GM19351 (cell line): ENCODE measurements at regions not wholly inside any gene's neighbourhood (a gene's known extent, or its start where the extent isn't known, plus 50 kb on each side); places are given as distances from the start of the nearest gene placed in this dataset.
"Not testable (repeated sequence)": the region's sequence is repeated elsewhere in the genome, so short reads cannot be mapped to it uniquely, and the experiment has no call there.

Experiments used
- ATAC-seq: cut with Tn5 transposase; IDR thresholded peaks from one replicate; pipeline ENCODE4 v1.9.1; 2021; ENCODE audit warnings: mild to moderate bottlenecking, moderate library complexity; ENCODE audit not compliant: unreplicated experiment

DNA sequence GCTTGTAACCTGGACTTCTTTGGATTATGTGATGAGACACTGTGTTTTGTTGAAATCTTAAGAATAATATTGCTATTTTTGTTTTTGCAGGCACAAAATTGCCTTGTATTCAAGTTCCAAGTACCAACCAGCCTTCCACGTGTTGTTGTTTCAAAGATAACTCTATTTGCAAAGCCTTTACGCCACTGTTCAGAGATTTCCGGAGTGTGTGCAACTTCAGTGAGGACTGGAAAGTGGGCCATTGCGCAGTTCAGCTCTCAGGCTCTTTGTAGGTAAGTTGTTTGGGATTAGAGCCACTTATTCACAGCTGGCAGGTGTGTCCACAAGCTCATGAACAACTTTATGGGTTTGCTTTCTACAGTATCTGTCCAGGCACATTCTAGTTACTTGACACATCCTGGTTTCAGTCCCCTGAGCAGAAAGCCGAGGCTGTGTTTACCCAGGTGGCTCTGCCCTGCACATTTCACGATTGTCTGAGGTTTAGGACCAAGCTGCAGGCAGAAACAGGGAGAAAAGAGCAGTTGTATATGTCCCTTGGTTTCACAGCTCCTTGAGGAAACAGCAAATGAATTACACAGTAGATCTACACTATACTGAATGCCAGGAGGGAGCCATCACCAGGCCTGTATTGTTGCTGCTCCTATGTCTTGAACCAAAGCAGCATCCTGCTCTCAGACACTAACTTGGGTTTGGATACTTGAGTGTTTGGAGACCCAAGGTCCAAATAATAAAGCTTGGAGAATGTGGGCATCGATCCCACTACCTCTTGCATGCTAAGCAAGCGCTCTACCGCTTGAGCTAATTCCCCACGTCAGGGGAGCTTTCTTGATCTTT, 136.1 kb upstream of the ZNF322 start:
- not testable (repeated sequence) for ATAC-seq

- not testable (repeated sequence) for ATAC-seq
These were observed 140.5 kb upstream of the ZNF322 start for GRCh38 chr6:26799903-26800633.

DNA sequence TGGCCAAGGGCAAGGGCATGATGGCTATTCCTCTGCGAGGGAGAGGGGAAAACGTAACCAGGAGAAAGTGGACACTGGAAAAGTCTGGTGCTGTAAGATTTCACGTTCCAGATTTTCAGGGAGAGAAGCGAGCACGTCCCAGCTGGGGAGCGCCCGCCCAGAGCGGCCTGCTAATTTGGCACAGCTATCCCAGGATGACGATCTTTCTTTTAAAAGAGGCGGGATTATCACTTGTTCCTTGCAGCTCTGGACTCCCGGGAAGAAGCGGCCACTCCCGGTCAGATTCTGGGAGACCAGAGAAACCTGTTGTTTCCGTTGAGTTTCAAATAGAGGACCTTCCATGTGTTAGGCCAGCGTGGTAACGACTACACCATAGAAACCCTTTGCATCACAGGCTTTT, 144.2 kb upstream of the ZNF322 start:
- ATAC-seq = not testable (repeated sequence)

DNA sequence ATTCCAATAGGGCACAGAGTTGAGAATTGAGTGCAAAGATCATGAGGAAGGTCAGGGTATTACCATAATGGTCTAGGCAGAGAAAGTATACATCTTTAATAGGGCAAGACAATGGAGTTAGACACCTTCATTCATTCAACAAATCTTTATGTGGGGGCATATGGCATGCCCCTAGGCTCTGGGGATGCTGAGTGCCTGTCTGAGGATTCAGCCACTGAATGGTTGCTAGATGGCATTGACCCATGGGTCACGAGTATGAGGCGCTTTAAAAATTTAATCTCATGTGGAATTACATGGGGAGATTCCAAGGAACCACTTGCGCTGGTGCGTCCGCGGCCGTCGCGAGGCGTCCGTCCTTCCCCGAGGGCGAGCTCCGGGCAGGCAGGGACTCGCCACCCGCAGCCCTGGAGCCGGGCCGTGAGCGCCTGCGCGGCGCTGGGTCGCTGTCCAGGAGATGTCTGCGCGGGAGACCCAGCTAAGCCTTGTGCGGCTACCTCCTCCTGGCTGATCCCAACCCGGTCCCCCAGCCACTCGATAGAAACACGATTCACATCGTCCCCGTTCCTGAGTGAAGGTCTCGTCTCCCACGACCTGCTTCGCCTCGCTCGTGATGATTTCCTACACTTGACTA, 152.1 kb upstream of the ZNF322 start:
- not testable (repeated sequence) for ATAC-seq

DNA sequence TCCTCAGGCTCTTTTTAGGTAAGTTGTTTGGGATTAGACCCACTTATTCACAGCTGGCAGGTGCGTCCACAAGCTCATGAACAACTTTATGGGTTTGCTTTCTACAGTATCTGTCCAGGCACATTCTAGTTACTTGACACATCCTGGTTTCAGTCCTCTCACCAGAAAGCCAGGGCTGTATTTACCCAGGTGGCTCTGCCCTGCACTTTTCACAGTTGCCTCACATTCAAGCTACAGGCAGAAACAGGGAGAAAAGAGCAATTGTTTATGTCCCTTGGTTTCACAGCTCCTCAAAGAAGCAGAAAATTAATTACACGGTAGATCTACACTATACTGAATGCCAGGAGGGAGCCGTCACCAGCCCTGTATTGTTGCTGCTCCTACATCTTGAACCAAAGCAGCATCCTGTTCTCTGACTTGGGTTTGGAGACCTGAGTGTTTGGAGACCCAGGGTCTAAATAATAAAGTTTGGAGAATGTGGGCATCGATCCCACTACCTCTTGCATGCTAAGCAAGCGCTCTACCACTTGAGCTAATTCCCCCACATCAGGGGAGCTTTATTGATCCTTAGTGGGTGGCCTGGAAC, 159.2 kb upstream of the ZNF322 start:
- ATAC-seq = not testable (repeated sequence)

GRCh38 chr6:26827965-26828364, 168.4 kb upstream of the ZNF322 start:
- not testable (repeated sequence) for ATAC-seq

- ATAC-seq = not testable (repeated sequence)
These were observed 169.9 kb upstream of the ZNF322 start for GRCh38 chr6:26829480-26829879.

- not testable (repeated sequence) for ATAC-seq
These were observed 171.4 kb upstream of the ZNF322 start for GRCh38 chr6:26830992-26831391.

DNA sequence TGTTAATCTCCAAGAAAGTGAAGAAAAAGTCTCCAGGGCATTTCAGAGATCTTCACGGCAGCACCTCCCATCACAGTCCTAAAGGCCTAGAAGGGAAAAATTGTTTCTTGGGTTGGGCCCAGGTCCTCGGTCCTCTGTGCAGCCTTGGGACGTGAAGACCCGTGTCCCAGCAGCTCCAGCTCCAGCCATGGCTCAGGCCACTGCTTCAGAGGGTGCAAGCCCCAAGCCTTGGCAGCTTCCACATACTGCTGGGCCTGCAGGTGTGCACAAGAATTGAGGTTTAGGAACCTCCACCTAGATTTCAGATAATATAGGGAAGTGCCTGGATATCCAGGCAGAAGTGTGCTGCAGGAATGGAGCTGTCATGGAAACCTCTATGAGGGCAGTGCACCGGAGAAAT, 176.2 kb upstream of the ZNF322 start:
- not testable (repeated sequence) for ATAC-seq

- ATAC-seq = not testable (repeated sequence)
These were observed 177.1 kb upstream of the ZNF322 start for GRCh38 chr6:26836657-26837056.

DNA sequence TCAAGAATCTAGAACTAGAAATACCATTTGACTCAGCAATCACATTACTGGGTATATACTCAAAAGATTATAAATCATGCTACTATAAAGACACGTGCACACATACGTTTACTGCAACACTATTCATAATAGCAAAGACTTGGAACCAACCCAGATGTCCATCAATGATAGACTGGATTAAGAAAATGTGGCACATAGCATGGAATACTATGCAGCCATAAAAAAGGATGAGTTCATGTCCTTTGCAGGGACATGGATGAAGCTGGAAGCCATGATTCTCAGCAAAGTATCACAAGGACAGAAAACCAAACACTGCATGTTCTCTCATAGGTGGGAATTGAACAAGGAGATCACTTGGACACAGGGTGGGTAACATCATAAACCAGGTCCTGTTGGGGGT, 185.3 kb upstream of the ZNF322 start:
- not testable (repeated sequence) for ATAC-seq

- ATAC-seq = peak; percentile 54
These were observed 197.7 kb upstream of the ZNF322 start for GRCh38 chr6:26857289-26857688.

- peak; percentile 49 for ATAC-seq
These were observed 199.7 kb upstream of the ZNF322 start for GRCh38 chr6:26859067-26859770.

GRCh38 chr6:26859771-26860163, 200.2 kb upstream of the ZNF322 start:
- ATAC-seq = not testable (repeated sequence)

- not testable (repeated sequence) for ATAC-seq
These were observed 202.4 kb upstream of the ZNF322 start for GRCh38 chr6:26861913-26862312.

DNA sequence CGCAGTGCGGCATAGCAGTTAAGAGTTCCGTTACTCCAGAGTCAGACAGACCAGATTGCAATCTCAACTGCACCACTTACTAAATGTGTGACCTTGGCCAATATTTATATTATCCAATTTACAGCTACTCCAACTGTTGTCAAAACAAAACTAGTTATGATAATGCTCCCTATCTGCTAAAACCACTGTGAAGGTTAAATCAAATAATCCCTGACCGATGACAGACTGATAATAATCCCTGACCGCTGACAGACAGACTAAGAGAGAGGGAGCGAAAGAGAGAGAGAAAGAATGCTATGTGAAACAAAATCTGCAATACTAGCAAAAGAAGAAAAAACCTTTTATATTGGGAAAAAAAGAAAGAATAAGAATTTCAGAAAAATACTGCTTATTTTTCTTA, 204.1 kb upstream of the ZNF322 start:
- ATAC-seq = not testable (repeated sequence)

GRCh38 chr6:26898785-26899184, 239.2 kb upstream of the ZNF322 start:
- ATAC-seq = not testable (repeated sequence)

- not testable (repeated sequence) for ATAC-seq
These were observed 264.7 kb upstream of the ZNF322 start for GRCh38 chr6:26924206-26924605.

DNA sequence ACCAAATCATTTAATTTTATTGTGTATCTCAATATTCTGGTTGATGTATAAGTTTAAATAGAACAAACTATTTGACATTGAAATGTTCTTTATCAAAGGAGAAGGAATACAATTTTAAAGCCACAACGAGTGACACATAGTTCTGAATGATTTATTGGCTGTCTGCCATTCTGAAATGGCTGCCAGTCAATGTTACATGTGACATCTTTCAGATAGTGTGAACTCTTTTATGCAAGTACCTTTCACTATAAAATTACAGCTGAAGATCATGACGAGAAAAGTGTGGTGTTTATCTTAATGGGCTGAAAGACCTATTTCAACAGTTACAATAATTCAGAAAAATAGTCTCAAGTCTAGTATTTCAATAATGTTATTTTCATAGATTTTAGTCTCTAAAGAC, 268.6 kb upstream of the ZNF322 start:
- ATAC-seq = not testable (repeated sequence)

GRCh38 chr6:26937258-26937657, 277.7 kb upstream of the ZNF322 start:
- ATAC-seq = not testable (repeated sequence)
